C4-2B (cell line): ENCODE measurements at regions not wholly inside any gene's neighbourhood (a gene's known extent, or its start where the extent isn't known, plus 50 kb on each side); places are given as distances from the start of the nearest gene placed in this dataset.

Experiments
- ZFX ChIP-seq: fragments of 450-650 bp; IDR thresholded peaks from 2 replicates; pipeline ENCODE4 v1.6.1; 2017
- TF ChIP-seq, protein P1 (sequence below): fragments of 450-650 bp; conservative IDR thresholded peaks from 2 replicates; pipeline ENCODE4 v1.5.1; 2017; ENCODE audit warnings: mild to moderate bottlenecking

DNA sequence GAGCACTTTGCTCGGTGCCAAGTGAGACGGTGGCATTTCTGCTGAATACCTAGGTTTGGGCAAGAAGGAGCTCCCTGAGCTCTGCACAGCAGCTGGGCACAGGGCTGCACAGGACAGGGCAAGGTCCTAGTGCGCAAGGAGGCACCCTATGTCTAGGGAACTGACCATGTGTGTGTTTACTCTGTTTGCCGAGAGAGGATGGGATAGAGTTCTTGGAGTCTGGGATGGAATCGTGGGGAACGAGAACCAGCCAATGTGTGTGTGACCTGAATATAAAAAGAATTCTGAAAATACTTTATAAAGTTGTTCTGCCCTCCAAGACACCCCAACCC, 179.5 kb upstream of the NECTIN1 start:
- TF ChIP-seq, protein P1, sequence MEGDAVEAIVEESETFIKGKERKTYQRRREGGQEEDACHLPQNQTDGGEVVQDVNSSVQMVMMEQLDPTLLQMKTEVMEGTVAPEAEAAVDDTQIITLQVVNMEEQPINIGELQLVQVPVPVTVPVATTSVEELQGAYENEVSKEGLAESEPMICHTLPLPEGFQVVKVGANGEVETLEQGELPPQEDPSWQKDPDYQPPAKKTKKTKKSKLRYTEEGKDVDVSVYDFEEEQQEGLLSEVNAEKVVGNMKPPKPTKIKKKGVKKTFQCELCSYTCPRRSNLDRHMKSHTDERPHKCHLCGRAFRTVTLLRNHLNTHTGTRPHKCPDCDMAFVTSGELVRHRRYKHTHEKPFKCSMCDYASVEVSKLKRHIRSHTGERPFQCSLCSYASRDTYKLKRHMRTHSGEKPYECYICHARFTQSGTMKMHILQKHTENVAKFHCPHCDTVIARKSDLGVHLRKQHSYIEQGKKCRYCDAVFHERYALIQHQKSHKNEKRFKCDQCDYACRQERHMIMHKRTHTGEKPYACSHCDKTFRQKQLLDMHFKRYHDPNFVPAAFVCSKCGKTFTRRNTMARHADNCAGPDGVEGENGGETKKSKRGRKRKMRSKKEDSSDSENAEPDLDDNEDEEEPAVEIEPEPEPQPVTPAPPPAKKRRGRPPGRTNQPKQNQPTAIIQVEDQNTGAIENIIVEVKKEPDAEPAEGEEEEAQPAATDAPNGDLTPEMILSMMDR = no peak
- TF ChIP-seq ZFX = no peak
